OCI-LY7 (cell line): ENCODE measurements at regions not wholly inside any gene's neighbourhood (a gene's known extent, or its start where the extent isn't known, plus 50 kb on each side); places are given as distances from the start of the nearest gene placed in this dataset.

ENCODE experiments used
- EZH2phosphoT487 ChIP-seq: fragments of 200-600 bp; sonication (generic); IDR thresholded peaks from 2 replicates; pipeline ENCODE4 v1.6.1; 2018; ENCODE audit warnings: low read depth, borderline replicate concordance, mild to moderate bottlenecking, mixed run types, antibody characterized with exemption, low read length, moderate library complexity, mixed read lengths
- TF ChIP-seq, protein P1 (sequence below): fragments of 200-600 bp; sonication (generic); conservative IDR thresholded peaks from 2 replicates; pipeline ENCODE4 v1.5.1; 2014; ENCODE audit warnings: mild to moderate bottlenecking, antibody characterized with exemption, low read length, moderate library complexity, mixed read lengths

DNA sequence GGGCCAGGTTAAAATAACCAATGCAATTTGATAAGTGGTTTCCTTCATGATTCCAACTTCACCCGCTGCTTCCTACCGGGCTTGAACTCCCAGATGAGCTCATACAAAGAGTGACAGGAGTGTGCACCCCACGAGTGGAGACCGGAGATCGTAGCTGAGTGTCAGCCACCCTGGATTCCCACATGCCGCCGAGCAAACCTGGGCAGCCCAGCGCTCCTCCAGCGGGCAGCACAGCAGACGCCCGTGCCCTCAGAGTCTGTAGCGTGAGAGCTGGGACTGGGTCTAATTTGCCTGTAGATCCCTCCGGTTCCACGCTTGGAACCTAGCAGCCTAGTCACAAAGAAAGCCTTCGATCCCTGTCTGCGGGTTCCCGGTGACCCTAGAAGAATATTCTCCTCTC is 476.1 kb upstream of the MGMT start:
- TF ChIP-seq, protein P1, sequence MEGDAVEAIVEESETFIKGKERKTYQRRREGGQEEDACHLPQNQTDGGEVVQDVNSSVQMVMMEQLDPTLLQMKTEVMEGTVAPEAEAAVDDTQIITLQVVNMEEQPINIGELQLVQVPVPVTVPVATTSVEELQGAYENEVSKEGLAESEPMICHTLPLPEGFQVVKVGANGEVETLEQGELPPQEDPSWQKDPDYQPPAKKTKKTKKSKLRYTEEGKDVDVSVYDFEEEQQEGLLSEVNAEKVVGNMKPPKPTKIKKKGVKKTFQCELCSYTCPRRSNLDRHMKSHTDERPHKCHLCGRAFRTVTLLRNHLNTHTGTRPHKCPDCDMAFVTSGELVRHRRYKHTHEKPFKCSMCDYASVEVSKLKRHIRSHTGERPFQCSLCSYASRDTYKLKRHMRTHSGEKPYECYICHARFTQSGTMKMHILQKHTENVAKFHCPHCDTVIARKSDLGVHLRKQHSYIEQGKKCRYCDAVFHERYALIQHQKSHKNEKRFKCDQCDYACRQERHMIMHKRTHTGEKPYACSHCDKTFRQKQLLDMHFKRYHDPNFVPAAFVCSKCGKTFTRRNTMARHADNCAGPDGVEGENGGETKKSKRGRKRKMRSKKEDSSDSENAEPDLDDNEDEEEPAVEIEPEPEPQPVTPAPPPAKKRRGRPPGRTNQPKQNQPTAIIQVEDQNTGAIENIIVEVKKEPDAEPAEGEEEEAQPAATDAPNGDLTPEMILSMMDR, result no peak
- TF ChIP-seq EZH2phosphoT487, result no peak
